ENCODE measurements at regions not wholly inside any gene's neighbourhood (a gene's known extent, or its start where the extent isn't known, plus 50 kb on each side); places are given as distances from the start of the nearest gene placed in this dataset.

- Histone ChIP-seq H2AK5ac (ENCODE audit: low read depth, low read length) (no peak overlapping the region), H3K9ac (replicated peaks in 1 of 4; ENCODE audit: extremely low read depth in 1 of 4, low read depth in 3 of 4, low read length in 3 of 4) (no peak overlapping the region), H4K5ac (ENCODE audit: insufficient read length, low read depth, low read length) (no peak overlapping the region), H2BK5ac (ENCODE audit: low read depth, low read length) (no peak overlapping the region), H3K4me3 (ENCODE audit: extremely low read depth in 1 of 4, insufficient read depth in 2 of 4, low read depth in 3 of 4, low read length in 4 of 4) (no peak overlapping the region), H3K4me2 (ENCODE audit: insufficient read depth in 1 of 2, low read depth in 2 of 2, low read length in 2 of 2) (no peak overlapping the region), H2BK20ac (ENCODE audit: low read length) (no peak overlapping the region), H3K27ac (ENCODE audit: low read depth, low read length) (no peak overlapping the region), H3K27me3 (replicated peaks in 1 of 4; ENCODE audit: control insufficient read depth in 3 of 4, extremely low read depth in 1 of 4, insufficient read depth in 3 of 4, low read length in 3 of 4) (no peaks in the 10 kb centered on the region), H4K91ac (replicated peaks; ENCODE audit: insufficient read length, low read length) (no peak overlapping the region), H2BK12ac (ENCODE audit: low read depth, low read length) (no peak overlapping the region), H2AFZ (ENCODE audit: low read length) (no peak overlapping the region), H3K56ac (replicated peaks; ENCODE audit: insufficient read length, low read depth, low read length) (no peak overlapping the region), H3K23me2 (ENCODE audit: low read depth, low read length) (no peaks in the 10 kb centered on the region), H3K4me1 (replicated peaks in 1 of 4; ENCODE audit: control insufficient read depth in 3 of 4, insufficient read depth in 4 of 4, low read length in 3 of 4) (no peaks in the 10 kb centered on the region), H3K79me1 (ENCODE audit: low read depth, low read length) (no peaks in the 10 kb centered on the region), H4K8ac (ENCODE audit: extremely low read depth, insufficient read depth, low read length) (no peak overlapping the region), H3K79me2 (ENCODE audit: control insufficient read depth in 1 of 2, insufficient read depth in 2 of 2, low read length in 2 of 2) (no peaks in the 10 kb centered on the region), H3K4ac (replicated peaks; ENCODE audit: insufficient read length, low read depth, low read length) (no peak overlapping the region), H3K14ac (ENCODE audit: insufficient read length) (no peak overlapping the region), H3K36me3 (ENCODE audit: control insufficient read depth in 2 of 4, insufficient read depth in 4 of 4, low read length in 3 of 4) (no peaks in the 10 kb centered on the region), H3K9me3 (ENCODE audit: insufficient read depth in 2 of 2, low read depth in 1 of 2, low read length in 1 of 2) (no peaks in the 10 kb centered on the region), H2BK15ac (ENCODE audit: low read length) (no peak overlapping the region), H4K20me1 (replicated peaks in 1 of 2; ENCODE audit: control insufficient read depth in 1 of 2, insufficient read depth in 2 of 2, low read length in 2 of 2) (no peaks in the 10 kb centered on the region), H2BK120ac (replicated peaks; ENCODE audit: low read depth, low read length) (no peak overlapping the region), H3K23ac (ENCODE audit: insufficient read length) (no peak overlapping the region), H3K18ac (ENCODE audit: extremely low read depth, low read length) (no peak overlapping the region)
- ChIA-PET POLR2A (ENCODE audit: partially characterized antibody) (no interaction called here), CTCF (ENCODE audit: partially characterized antibody) (interaction anchor here (2.1 kb wide), 1 partner anchor 40 kb away, joined by 5 read pairs; no protein-coding TSS in a partner anchor)
- no peak for DNase-seq (ENCODE audit: low read depth in 1 of 2, low spot score in 2 of 2)
- no peak for FAIRE-seq
- TF ChIP-seq ASH2L (IDR thresholded peaks at IDR 0.05; ENCODE audit: low read length) (no peak), TCF12 (IDR thresholded peaks at IDR 0.05; ENCODE audit: low read depth, low read length) (no peak), NRF1 (IDR thresholded peaks at IDR 0.05; ENCODE audit: low read depth, low read length) (no peak), KDM5A (IDR thresholded peaks at IDR 0.05; ENCODE audit: low read length) (no peak), EZH2 (IDR thresholded peaks at IDR 0.05; ENCODE audit: low read depth, low read length, severe bottlenecking) (no peak), POLR2AphosphoS5 (IDR thresholded peaks at IDR 0.05; ENCODE audit: low read depth, low read length) (no peak), JUND (IDR thresholded peaks at IDR 0.05; ENCODE audit: low read length) (no peak), TBP (IDR thresholded peaks at IDR 0.05; ENCODE audit: low read depth, low read length) (no peak), HDAC6 (IDR thresholded peaks at IDR 0.05; ENCODE audit: low read depth, low read length) (no peak)
- WGBS, 2 experiments (ENCODE audit: extremely low coverage in 1 of 2, insufficient coverage in 1 of 2, insufficient read length in 1 of 2, insufficient replicate concordance in 2 of 2, low coverage in 1 of 2, low lambda C conversion rate in 2 of 2, missing lambda C conversion rate in 1 of 2): 93% methylated on average over 2 of the region's 2 CpGs; no CpG with 5 or more reads in 1 of the 2 experiments
Observed at GRCh38 chr3:21330293-21330692, 420.7 kb downstream of the ZNF385D start.
